Stimulated activated naive CD8-positive, alpha-beta T cell treated with anti-CD3 and anti-CD28 coated beads, Interleukin-15, amount 100 ng/mL, for 72 hours (primary cell): ENCODE measurements at regions not wholly inside any gene's neighbourhood (a gene's known extent, or its start where the extent isn't known, plus 50 kb on each side); places are given as distances from the start of the nearest gene placed in this dataset.

Source experiments
- ATAC-seq: fragments of 150-1000 bp; cut with Tn5 transposase; 2 replicates; pipeline ENCODE4 v1.10.0; 2021; ENCODE audit warnings: mild to moderate bottlenecking, moderate library complexity
- DNase-seq, 2 donors: peaks; one replicate each; pipeline ENCODE4 v3.0.0; 2021 to 2022
- H3K27ac Mint-ChIP-seq, 2 donors: one replicate each; pipeline ENCODE4 v1.8.0; 2022; ENCODE audit warnings: mild to moderate bottlenecking in 2 of 2, mixed read lengths in 2 of 2, moderate library complexity in 2 of 2
- H3K27me3 Mint-ChIP-seq: one replicate; pipeline ENCODE4 v1.8.0; 2022; ENCODE audit warnings: mixed read lengths
- H3K4me1 Mint-ChIP-seq: one replicate; pipeline ENCODE4 v1.8.0; 2022; ENCODE audit warnings: mild to moderate bottlenecking, mixed read lengths
- H3K4me3 Mint-ChIP-seq, 2 donors: one replicate each; pipeline ENCODE4 v1.8.0; 2022; ENCODE audit warnings: mild to moderate bottlenecking in 2 of 2, mixed read lengths in 2 of 2, moderate library complexity in 1 of 2
- H3K9me3 Mint-ChIP-seq, 2 donors: one replicate each; pipeline ENCODE4 v1.8.0; 2022; ENCODE audit warnings: mixed read lengths in 2 of 2

- DNase-seq: no peak
- H3K4me3 Mint-ChIP-seq: no peak overlapping the region
- H3K4me1 Mint-ChIP-seq: no peaks in the 10 kb centered on the region
- no peaks in the 10 kb centered on the region for H3K9me3 Mint-ChIP-seq
- H3K27ac Mint-ChIP-seq: no peak overlapping the region
- H3K27me3 Mint-ChIP-seq: no peaks in the 10 kb centered on the region
- ATAC-seq: no peak
Measured at GRCh38 chrX:110846071-110846470, 50.5 kb upstream of the CHRDL1 start.
